Fibroblast of the aortic adventitia (primary cell): ENCODE measurements at regions not wholly inside any gene's neighbourhood (a gene's known extent, or its start where the extent isn't known, plus 50 kb on each side); places are given as distances from the start of the nearest gene placed in this dataset.

ENCODE experiments used
- DNase-seq: peaks from one replicate; pipeline ENCODE4 v3.0.0-alpha.2; 2010; ENCODE audit warnings: low read depth
- H3K4me3 ChIP-seq: 2 replicates; pipeline ENCODE4 v1.5.1; 2011; ENCODE audit warnings: low read depth, mild to moderate bottlenecking, control low read depth, low read length, moderate library complexity
- TF ChIP-seq, protein P1 (sequence below): IDR thresholded peaks from 2 replicates; pipeline ENCODE4 v1.5.1; 2011; ENCODE audit warnings: mild to moderate bottlenecking, low read length, control low read depth, inconsistent platforms; ENCODE audit not compliant: insufficient read depth

DNA sequence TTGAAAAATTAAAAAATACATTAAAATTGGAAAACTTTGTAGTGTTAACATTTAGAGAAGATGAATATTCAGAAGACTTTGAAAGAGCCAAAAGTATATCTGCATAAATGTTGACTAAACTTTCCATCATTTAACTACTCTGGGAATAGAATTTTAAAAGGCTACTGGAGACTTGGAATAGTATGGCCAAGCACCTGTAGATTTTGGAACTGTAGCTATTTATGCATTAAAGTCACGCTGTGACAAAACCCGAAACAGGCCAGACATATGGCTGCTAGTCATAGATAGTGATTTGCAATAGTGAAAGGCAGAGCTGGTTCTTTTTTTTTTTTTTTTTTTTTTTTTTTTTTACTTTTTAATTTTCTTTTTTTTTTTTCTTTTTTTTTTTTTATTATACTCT, 396.0 kb downstream of the SOCS6 start:
- TF ChIP-seq, protein P1, sequence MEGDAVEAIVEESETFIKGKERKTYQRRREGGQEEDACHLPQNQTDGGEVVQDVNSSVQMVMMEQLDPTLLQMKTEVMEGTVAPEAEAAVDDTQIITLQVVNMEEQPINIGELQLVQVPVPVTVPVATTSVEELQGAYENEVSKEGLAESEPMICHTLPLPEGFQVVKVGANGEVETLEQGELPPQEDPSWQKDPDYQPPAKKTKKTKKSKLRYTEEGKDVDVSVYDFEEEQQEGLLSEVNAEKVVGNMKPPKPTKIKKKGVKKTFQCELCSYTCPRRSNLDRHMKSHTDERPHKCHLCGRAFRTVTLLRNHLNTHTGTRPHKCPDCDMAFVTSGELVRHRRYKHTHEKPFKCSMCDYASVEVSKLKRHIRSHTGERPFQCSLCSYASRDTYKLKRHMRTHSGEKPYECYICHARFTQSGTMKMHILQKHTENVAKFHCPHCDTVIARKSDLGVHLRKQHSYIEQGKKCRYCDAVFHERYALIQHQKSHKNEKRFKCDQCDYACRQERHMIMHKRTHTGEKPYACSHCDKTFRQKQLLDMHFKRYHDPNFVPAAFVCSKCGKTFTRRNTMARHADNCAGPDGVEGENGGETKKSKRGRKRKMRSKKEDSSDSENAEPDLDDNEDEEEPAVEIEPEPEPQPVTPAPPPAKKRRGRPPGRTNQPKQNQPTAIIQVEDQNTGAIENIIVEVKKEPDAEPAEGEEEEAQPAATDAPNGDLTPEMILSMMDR = no peak
- DNase-seq = no peak
- H3K4me3 ChIP-seq = no peak overlapping the region

DNA sequence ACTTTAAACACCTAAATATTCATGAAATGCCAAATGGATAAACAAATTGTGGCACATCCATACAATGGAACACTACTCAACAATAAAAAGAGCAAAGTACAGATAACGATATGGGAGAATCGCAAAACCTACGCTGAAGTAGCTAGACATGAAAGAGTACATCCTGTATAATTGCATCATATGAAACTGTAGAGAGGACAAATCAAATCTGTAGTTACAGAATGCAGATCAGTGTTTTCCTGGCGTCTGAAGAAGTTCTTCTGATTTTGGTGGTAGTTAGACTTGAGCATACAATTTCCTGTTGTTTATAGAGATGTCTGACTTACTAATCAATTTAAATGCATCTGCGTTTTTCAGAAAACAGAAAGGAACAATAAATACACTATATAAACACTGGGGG, 394.4 kb downstream of the SOCS6 start:
- H3K4me3 ChIP-seq = no peak overlapping the region
- TF ChIP-seq, protein P1 = no peak
- DNase-seq = no peak

DNA sequence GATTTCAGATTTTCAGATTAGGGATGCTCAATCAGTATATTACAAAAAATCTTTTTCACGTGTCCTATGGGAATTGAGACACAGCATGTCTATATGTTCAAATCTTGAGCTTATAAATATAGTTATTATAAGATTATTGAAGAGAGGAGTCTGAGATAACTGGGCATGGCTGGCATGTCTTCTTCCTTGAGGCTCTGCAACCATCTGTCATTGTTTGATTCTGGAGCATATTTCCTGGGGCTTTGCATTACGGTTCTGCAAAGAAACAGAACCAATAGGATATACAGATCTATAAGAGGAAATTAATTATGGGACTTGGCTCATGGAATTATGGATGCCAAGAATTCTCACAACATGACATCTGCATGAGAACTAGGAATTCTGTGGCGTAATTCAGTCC, 386.1 kb downstream of the SOCS6 start:
- no peak overlapping the region for H3K4me3 ChIP-seq
- no peak for DNase-seq
- TF ChIP-seq, protein P1 = no peak

DNA sequence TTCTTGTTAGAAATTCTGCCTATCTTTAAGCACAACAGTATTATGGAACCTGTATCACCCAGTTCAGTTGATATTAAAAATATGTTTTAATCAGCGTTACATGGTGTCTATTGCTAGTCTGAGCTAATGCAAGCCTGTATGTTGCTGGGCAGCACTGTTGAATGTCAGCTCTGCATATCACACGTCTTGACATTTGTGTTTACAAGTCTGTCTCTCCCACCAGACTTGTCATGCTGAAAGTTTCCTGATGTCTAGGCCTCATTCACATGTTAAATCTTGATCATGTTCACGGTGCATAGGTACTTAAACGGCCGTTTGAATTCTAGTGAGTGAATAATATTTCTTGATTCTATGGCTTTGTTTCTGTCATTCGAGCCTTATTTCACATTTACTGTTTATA, 385.0 kb downstream of the SOCS6 start:
- no peak overlapping the region for H3K4me3 ChIP-seq
- no peak for DNase-seq
- TF ChIP-seq, protein P1 = no peak

DNA sequence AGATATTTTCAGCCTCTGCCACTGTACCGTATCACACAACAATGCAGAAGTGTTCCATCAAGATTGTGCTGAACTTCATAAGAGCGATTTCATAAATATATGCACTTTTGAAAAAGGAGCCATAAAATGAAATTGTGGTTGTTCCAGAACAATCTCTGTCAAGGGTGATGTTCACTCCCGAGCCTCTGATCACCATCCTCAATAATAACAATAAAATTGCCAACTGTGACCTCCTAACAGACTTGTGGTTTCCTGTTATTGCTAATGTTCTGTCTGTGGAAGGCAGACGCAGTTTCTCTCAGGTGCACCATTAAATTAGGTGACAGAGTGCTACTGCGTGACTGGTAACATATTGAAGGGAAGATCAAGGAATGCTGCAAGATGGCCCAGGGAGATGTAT, 383.7 kb downstream of the SOCS6 start:
- no peak for DNase-seq
- TF ChIP-seq, protein P1 = no peak
- no peak overlapping the region for H3K4me3 ChIP-seq

DNA sequence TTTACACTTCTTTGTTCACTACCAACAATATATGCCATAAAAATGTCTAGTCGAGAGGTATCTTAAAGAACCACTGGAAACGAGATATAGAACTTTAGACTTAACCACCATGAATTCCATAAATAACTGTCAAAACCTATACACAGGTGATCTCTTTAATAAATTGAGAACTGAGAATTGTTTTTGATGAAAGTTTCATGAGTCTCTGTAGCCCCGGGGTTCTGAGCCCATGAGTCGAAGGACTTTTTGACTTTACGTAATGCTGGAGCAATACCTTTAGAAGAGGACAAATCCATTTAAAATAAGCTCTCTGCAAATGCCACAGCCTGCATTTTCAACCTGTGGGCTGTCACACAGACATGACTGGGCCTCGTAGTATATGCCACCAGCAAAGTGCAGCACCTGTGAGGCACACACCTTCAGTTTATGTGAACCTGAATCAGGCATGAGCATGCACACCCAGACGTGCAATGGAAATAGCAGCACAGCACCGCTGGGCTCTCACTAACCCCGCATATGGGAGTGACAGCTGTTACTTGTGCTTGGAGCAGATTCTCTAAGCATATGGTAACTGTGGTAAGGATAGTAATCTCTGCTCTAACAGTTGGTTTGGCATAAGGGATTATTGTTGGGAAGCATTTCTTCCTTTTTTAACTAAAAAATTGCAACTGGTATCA, 383.2 kb downstream of the SOCS6 start:
- DNase-seq = no peak
- no peak overlapping the region for H3K4me3 ChIP-seq
- TF ChIP-seq, protein P1 = no peak

DNA sequence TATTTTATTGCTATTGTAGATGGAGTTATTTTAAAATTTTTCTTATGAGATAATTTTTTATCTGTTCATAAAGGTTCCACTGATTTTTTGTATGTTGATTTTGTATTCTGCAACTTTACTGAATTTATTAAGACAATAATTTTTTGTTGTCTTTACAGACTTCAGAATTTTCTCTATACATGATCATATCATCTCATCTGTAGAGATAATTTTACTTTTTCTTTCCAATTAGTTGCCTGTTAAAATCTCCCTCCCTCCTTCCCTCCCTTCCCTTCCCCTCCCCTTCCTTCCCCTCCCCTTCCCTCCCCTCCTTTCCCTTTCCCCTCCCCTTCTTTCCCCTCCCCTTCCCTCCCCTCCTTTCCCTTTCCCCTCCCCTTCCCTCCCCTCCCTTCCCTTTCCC, 378.1 kb downstream of the SOCS6 start:
- no peak for DNase-seq
- TF ChIP-seq, protein P1 = no peak
- H3K4me3 ChIP-seq = no peak overlapping the region
